ENCODE measurements at regions not wholly inside any gene's neighbourhood (a gene's known extent, or its start where the extent isn't known, plus 50 kb on each side); places are given as distances from the start of the nearest gene placed in this dataset.

DNA sequence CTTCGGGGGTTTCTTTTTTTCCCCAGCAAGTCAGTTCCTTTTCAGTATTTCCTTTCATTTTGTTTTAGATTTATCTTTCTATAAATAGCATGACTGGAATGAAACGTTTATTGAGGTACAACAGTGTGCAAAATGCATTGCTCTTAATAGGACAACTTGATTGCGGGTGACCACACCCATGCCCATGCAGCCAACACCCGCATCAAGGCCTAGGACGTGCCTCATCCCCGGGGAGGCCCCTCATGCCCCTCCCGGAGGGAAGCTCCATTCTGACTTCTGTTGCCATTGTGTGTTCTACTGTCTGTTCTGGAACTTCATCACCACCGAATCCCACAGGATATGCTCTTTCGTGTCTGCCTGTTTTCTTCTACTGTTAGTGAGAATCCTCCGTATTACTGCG, 82.2 kb downstream of the RPS6KA4 start:
- ChIA-PET POLR2A (ENCODE audit: unreplicated experiment) (no interaction called here), CTCF (no interaction called here)
- intact Hi-C loops (cut with micrococcal nuclease; ENCODE audit: unreplicated experiment), result no loop called here

DNA sequence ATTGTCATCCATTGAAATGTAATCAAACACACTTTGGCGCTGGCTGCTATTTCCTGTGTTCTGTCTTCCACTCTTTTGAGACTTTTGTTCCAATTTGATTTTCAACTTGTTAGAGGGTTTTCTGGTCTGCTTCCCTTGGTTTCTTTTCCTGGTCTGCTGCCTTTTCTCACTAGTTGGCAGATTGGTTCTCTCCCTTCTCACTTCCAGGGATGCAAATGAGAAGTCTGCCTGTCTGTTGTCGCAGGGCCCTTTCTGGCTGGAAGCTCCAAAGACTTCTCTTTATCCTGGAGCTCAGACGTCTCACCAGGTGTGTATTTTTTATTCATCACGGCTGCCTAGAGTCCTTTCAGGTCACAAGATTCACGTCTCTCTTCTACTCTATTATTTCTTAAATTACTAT, 84.0 kb downstream of the RPS6KA4 start:
- H4K20me1 ChIP-seq (ENCODE audit: insufficient read depth), result no peaks in the 10 kb centered on the region
- POLR2A ChIA-PET (ENCODE audit: unreplicated experiment), result no interaction called here
- intact Hi-C loops (cut with micrococcal nuclease; ENCODE audit: unreplicated experiment), result no loop called here
- H3K27ac ChIP-seq, result no peak overlapping the region
- no peak for DNase-seq
- no peak overlapping the region for H3K4me3 ChIP-seq
- H3K4me2 ChIP-seq, result no peak overlapping the region
- no peaks in the 10 kb centered on the region for H3K9me2 ChIP-seq (ENCODE audit: insufficient read depth)
- no TSS peak for BruUV-seq (replicated peaks)
- H3K4me1 ChIP-seq (replicated peaks; ENCODE audit: insufficient read depth), result peaks cover 24% of the 10 kb centered on the region
- CTCF ChIA-PET, result interaction anchor here (0.6 kb wide), 2 partner anchors 21 to 157 kb away, joined by 3 read pairs; no protein-coding TSS in a partner anchor
- H3F3A ChIP-seq (ENCODE audit: insufficient read depth, low read depth), result peaks cover 31% of the 10 kb centered on the region; the same call in 1 of the 2 replicates
- TF ChIP-seq EZH2 (IDR thresholded peaks at IDR 0.05; ENCODE audit: low read depth), result no peak
- TF ChIP-seq, protein P1, sequence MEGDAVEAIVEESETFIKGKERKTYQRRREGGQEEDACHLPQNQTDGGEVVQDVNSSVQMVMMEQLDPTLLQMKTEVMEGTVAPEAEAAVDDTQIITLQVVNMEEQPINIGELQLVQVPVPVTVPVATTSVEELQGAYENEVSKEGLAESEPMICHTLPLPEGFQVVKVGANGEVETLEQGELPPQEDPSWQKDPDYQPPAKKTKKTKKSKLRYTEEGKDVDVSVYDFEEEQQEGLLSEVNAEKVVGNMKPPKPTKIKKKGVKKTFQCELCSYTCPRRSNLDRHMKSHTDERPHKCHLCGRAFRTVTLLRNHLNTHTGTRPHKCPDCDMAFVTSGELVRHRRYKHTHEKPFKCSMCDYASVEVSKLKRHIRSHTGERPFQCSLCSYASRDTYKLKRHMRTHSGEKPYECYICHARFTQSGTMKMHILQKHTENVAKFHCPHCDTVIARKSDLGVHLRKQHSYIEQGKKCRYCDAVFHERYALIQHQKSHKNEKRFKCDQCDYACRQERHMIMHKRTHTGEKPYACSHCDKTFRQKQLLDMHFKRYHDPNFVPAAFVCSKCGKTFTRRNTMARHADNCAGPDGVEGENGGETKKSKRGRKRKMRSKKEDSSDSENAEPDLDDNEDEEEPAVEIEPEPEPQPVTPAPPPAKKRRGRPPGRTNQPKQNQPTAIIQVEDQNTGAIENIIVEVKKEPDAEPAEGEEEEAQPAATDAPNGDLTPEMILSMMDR (conservative IDR thresholded peaks at IDR 0.05), result no peak
- H3K9me3 ChIP-seq (ENCODE audit: insufficient read depth, low read depth), result no peaks in the 10 kb centered on the region
- H2AFZ ChIP-seq, result no peak overlapping the region
- H3K36me3 ChIP-seq (ENCODE audit: low read depth), result no peaks in the 10 kb centered on the region
- H3K27me3 ChIP-seq (ENCODE audit: insufficient read depth, low read depth), result no peaks in the 10 kb centered on the region
- no peaks in the 10 kb centered on the region for H3K79me2 ChIP-seq (ENCODE audit: low read depth)

More for the DNA sequence above, 82.2 kb downstream of the RPS6KA4 start:
- TF ChIP-seq, protein P1 (conservative IDR thresholded peaks at IDR 0.05), result no peak
- Histone ChIP-seq H3K27me3 (ENCODE audit: insufficient read depth, low read depth) (no peaks in the 10 kb centered on the region), H3K79me2 (ENCODE audit: low read depth) (no peaks in the 10 kb centered on the region), H3K9me3 (ENCODE audit: insufficient read depth, low read depth) (no peaks in the 10 kb centered on the region), H3K4me1 (replicated peaks; ENCODE audit: insufficient read depth) (peaks cover 40% of the 10 kb centered on the region), H3K4me3 (no peak overlapping the region), H3K27ac (no peak overlapping the region), H3K9me2 (ENCODE audit: insufficient read depth) (no peaks in the 10 kb centered on the region), H4K20me1 (ENCODE audit: insufficient read depth) (no peaks in the 10 kb centered on the region), H3K4me2 (no peak overlapping the region), H3K36me3 (ENCODE audit: low read depth) (no peaks in the 10 kb centered on the region), H3F3A (ENCODE audit: insufficient read depth, low read depth) (peaks cover 32% of the 10 kb centered on the region; the same call in 1 of the 2 replicates), H2AFZ (no peak overlapping the region)
- BruUV-seq (replicated peaks), result no TSS peak
- no peak for DNase-seq

DNA sequence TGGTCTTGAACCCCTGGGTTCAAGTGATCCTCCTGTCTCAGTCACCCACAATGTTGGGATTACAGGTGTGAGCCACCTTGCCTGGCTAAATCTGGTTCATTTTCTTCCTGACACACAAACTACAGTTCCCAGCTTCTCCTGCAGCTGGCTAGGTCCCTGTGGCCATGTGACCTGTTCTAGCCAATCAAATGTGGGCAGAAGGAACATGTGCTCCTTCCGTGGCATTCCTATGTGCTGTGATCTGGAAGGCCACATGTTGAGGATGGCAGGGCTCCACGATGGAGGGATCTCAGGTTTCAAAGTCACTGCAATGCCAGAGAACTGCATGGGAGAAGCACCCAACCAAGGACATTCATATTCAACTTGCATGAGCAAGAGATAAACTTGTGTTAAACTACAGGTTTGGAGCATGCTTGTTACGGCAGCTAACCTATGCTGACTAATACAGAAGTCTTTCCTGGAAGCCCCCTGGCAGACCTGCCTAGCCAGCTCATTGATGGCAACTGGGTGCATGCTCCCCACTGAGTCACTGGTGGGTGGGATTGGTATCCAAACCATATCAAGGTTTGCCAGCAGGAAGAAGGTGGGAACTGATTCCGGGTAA, 86.0 kb downstream of the RPS6KA4 start:
- Histone ChIP-seq H4K20me1 (ENCODE audit: insufficient read depth) (no peaks in the 10 kb centered on the region), H3K27me3 (ENCODE audit: insufficient read depth, low read depth) (no peaks in the 10 kb centered on the region), H2AFZ (no peak overlapping the region), H3K4me2 (no peak overlapping the region), H3F3A (ENCODE audit: insufficient read depth, low read depth) (peaks cover 17% of the 10 kb centered on the region; the same call in 1 of the 2 replicates), H3K4me3 (no peak overlapping the region), H3K9me2 (ENCODE audit: insufficient read depth) (no peaks in the 10 kb centered on the region), H3K36me3 (ENCODE audit: low read depth) (no peaks in the 10 kb centered on the region), H3K79me2 (ENCODE audit: low read depth) (no peaks in the 10 kb centered on the region), H3K9me3 (ENCODE audit: insufficient read depth, low read depth) (no peaks in the 10 kb centered on the region), H3K4me1 (replicated peaks; ENCODE audit: insufficient read depth) (peaks cover 18% of the 10 kb centered on the region), H3K27ac (no peak overlapping the region)
- intact Hi-C loops (cut with micrococcal nuclease; ENCODE audit: unreplicated experiment), result no loop called here
- POLR2A ChIA-PET (ENCODE audit: unreplicated experiment), result no interaction called here
- TF ChIP-seq, protein P1 (conservative IDR thresholded peaks at IDR 0.05), result no peak
- no peak for TF ChIP-seq EZH2 (IDR thresholded peaks at IDR 0.05; ENCODE audit: low read depth)
- CTCF ChIA-PET, result no interaction called here
- no TSS peak for BruUV-seq (replicated peaks)
- DNase-seq, result peak in 1 of 2 experiments; percentile 42

All from PC-9 (cell line).